Limb (tissue), 2 donors: ENCODE measurements at regions not wholly inside any gene's neighbourhood (a gene's known extent, or its start where the extent isn't known, plus 50 kb on each side); places are given as distances from the start of the nearest gene placed in this dataset.

Experiments
- DNase-seq, 2 donors: peaks; one replicate each; pipeline ENCODE4 v3.0.0-alpha.2; 2016; ENCODE audit errors: extremely low spot score in 2 of 2

- DNase-seq: no peak
Observed at GRCh38 chr20:24896984-24897383, 52.1 kb upstream of the CST7 start.

- DNase-seq: no peak
Observed at GRCh38 chr20:24897974-24898373, 51.1 kb upstream of the CST7 start.

GRCh38 chr20:24899153-24899552, 49.9 kb upstream of the CST7 start:
- DNase-seq: no peak
